ENCODE measurements at regions not wholly inside any gene's neighbourhood (a gene's known extent, or its start where the extent isn't known, plus 50 kb on each side); places are given as distances from the start of the nearest gene placed in this dataset.

DNA sequence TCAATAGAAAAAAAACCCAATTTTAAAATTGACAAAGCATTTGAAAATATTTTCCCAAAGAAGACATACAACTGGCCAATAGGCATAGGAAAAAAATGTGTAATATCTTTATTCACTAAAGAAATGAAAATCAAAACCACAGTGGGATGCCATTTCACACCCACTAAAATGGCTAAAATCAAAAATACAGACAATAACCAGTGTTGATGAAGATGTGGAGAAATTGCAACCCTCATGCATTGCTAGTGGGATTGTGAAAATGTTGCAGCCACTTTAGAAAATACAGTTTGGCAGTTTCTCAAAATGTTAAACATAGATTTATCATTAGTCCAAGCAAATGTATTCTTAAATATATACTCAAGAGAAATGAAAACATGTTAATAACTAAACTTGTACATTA lies 315.1 kb upstream of the GPR149 start:
- TF ChIP-seq, protein P1, sequence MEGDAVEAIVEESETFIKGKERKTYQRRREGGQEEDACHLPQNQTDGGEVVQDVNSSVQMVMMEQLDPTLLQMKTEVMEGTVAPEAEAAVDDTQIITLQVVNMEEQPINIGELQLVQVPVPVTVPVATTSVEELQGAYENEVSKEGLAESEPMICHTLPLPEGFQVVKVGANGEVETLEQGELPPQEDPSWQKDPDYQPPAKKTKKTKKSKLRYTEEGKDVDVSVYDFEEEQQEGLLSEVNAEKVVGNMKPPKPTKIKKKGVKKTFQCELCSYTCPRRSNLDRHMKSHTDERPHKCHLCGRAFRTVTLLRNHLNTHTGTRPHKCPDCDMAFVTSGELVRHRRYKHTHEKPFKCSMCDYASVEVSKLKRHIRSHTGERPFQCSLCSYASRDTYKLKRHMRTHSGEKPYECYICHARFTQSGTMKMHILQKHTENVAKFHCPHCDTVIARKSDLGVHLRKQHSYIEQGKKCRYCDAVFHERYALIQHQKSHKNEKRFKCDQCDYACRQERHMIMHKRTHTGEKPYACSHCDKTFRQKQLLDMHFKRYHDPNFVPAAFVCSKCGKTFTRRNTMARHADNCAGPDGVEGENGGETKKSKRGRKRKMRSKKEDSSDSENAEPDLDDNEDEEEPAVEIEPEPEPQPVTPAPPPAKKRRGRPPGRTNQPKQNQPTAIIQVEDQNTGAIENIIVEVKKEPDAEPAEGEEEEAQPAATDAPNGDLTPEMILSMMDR (IDR thresholded peaks at IDR 0.05; ENCODE audit: extremely low read depth, insufficient read depth, missing control alignments), result no peak
- in situ Hi-C loops (cut with MboI; ENCODE audit: low pct_unique_long_range_greater_than_20kb, low sequenced_read_pairs, unreplicated experiment), result no loop called here
- DNase-seq (ENCODE audit: low spot score), result no peak

GRCh38 chr3:154743418-154743817 lies 313.4 kb upstream of the GPR149 start:
- in situ Hi-C loops (cut with MboI; ENCODE audit: low pct_unique_long_range_greater_than_20kb, low sequenced_read_pairs, unreplicated experiment), result no loop called here
- TF ChIP-seq, protein P1 (IDR thresholded peaks at IDR 0.05; ENCODE audit: extremely low read depth, insufficient read depth, missing control alignments), result no peak
- DNase-seq (ENCODE audit: low spot score), result no peak

GRCh38 chr3:154734468-154734867 lies 304.5 kb upstream of the GPR149 start:
- TF ChIP-seq, protein P1 (IDR thresholded peaks at IDR 0.05; ENCODE audit: extremely low read depth, insufficient read depth, missing control alignments), result no peak
- in situ Hi-C loops (cut with MboI; ENCODE audit: low pct_unique_long_range_greater_than_20kb, low sequenced_read_pairs, unreplicated experiment), result no loop called here
- no peak for DNase-seq (ENCODE audit: low spot score)

DNA sequence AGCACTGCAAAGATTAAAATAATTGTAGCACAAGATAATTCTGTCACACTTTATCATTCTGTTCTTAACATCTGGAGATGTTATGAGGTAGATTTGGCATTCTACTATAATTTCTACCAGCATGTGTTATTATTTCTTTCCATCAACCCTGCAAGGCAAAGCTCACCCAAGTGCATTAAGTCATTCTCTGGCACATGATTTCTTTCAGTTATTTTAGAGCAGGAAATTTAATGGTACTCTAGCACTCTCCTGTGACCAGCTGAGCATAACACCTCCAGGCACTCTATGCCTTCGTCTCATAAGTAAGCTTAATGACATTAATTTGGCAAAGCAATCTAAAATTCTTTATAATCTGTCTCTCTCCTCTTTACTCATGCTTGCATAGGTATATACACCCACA lies 300.2 kb upstream of the GPR149 start:
- TF ChIP-seq, protein P1 (IDR thresholded peaks at IDR 0.05; ENCODE audit: extremely low read depth, insufficient read depth, missing control alignments), result no peak
- DNase-seq (ENCODE audit: low spot score), result no peak
- in situ Hi-C loops (cut with MboI; ENCODE audit: low pct_unique_long_range_greater_than_20kb, low sequenced_read_pairs, unreplicated experiment), result no loop called here

- TF ChIP-seq, protein P1 (IDR thresholded peaks at IDR 0.05; ENCODE audit: extremely low read depth, insufficient read depth, missing control alignments), result no peak
- in situ Hi-C loops (cut with MboI; ENCODE audit: low pct_unique_long_range_greater_than_20kb, low sequenced_read_pairs, unreplicated experiment), result no loop called here
- no peak for DNase-seq (ENCODE audit: low spot score)
Measured at GRCh38 chr3:154729741-154730140, 299.8 kb upstream of the GPR149 start.

GRCh38 chr3:154728285-154728684 lies 298.3 kb upstream of the GPR149 start:
- no peak for DNase-seq (ENCODE audit: low spot score)
- in situ Hi-C loops (cut with MboI; ENCODE audit: low pct_unique_long_range_greater_than_20kb, low sequenced_read_pairs, unreplicated experiment), result no loop called here

More at GRCh38 chr3:154728285-154728684, 298.3 kb upstream of the GPR149 start:
- TF ChIP-seq, protein P1 (IDR thresholded peaks at IDR 0.05; ENCODE audit: extremely low read depth, insufficient read depth, missing control alignments), result no peak
